CD4-positive, alpha-beta T cell treated with Interferon gamma for 1 hour (primary cell): ENCODE measurements at regions not wholly inside any gene's neighbourhood (a gene's known extent, or its start where the extent isn't known, plus 50 kb on each side); places are given as distances from the start of the nearest gene placed in this dataset.
"Not testable (repeated sequence)": the region's sequence is repeated elsewhere in the genome, so short reads cannot be mapped to it uniquely, and the experiment has no call there.

Experiments used
- DNase-seq: peaks from one replicate; pipeline ENCODE4 v3.0.0-alpha.2; 2020

GRCh38 chr5:57725658-57726504 lies 243.3 kb upstream of the ACTBL2 start:
- DNase-seq: no peak

- no peak for DNase-seq
Observed at GRCh38 chr5:57724836-57725235, 242.2 kb upstream of the ACTBL2 start.

GRCh38 chr5:57721226-57721625 lies 238.6 kb upstream of the ACTBL2 start:
- no peak for DNase-seq

GRCh38 chr5:57720656-57721055 lies 238.0 kb upstream of the ACTBL2 start:
- DNase-seq: no peak

GRCh38 chr5:57719216-57719615 lies 236.6 kb upstream of the ACTBL2 start:
- no peak for DNase-seq

GRCh38 chr5:57718155-57718554 lies 235.5 kb upstream of the ACTBL2 start:
- no peak for DNase-seq

- DNase-seq: no peak
Observed at GRCh38 chr5:57717555-57717954, 234.9 kb upstream of the ACTBL2 start.

- no peak for DNase-seq
Observed at GRCh38 chr5:57716661-57717060, 234.1 kb upstream of the ACTBL2 start.

- no peak for DNase-seq
Observed at GRCh38 chr5:57715296-57715695, 232.7 kb upstream of the ACTBL2 start.

- not testable (repeated sequence) for DNase-seq
Observed at GRCh38 chr5:57713535-57713934, 230.9 kb upstream of the ACTBL2 start.

GRCh38 chr5:57711946-57712345 lies 229.3 kb upstream of the ACTBL2 start:
- DNase-seq: no peak

GRCh38 chr5:57711471-57711870 lies 228.9 kb upstream of the ACTBL2 start:
- no peak for DNase-seq

GRCh38 chr5:57710126-57710525 lies 227.5 kb upstream of the ACTBL2 start:
- DNase-seq: no peak

GRCh38 chr5:57705769-57706168 lies 223.2 kb upstream of the ACTBL2 start:
- no peak for DNase-seq

- no peak for DNase-seq
Observed at GRCh38 chr5:57703721-57704120, 221.1 kb upstream of the ACTBL2 start.

- DNase-seq: no peak
Observed at GRCh38 chr5:57700484-57700883, 217.9 kb upstream of the ACTBL2 start.

GRCh38 chr5:57700072-57700471 lies 217.5 kb upstream of the ACTBL2 start:
- no peak for DNase-seq

- DNase-seq: no peak
Observed at GRCh38 chr5:57698802-57699201, 216.2 kb upstream of the ACTBL2 start.

- DNase-seq: no peak
Observed at GRCh38 chr5:57698086-57698485, 215.5 kb upstream of the ACTBL2 start.

- DNase-seq: no peak
Observed at GRCh38 chr5:57696825-57697570, 214.4 kb upstream of the ACTBL2 start.

GRCh38 chr5:57696389-57696769 lies 213.8 kb upstream of the ACTBL2 start:
- DNase-seq: no peak

GRCh38 chr5:57695706-57696388 lies 213.2 kb upstream of the ACTBL2 start:
- DNase-seq: no peak

- no peak for DNase-seq
Observed at GRCh38 chr5:57695179-57695578, 212.6 kb upstream of the ACTBL2 start.
